Body of pancreas (tissue), 4 donors: ENCODE measurements at regions not wholly inside any gene's neighbourhood (a gene's known extent, or its start where the extent isn't known, plus 50 kb on each side); places are given as distances from the start of the nearest gene placed in this dataset.

Source experiments
- POLR2A ChIP-seq, 3 donors: fragments of 450-650 bp; IDR thresholded peaks; one replicate each; pipeline ENCODE4 v1.6.1; 2016; ENCODE audit warnings: antibody characterized with exemption in 3 of 3, mild to moderate bottlenecking in 2 of 3
- TF ChIP-seq, protein P1 (sequence below), 7 experiments: fragments of 450-650 bp in 4 of 7; fragments of 200-600 bp in 3 of 7; sonication (generic) in 3 of 7; IDR thresholded peaks; one replicate each; pipeline ENCODE4 v1.5.1; 2016 to 2019; ENCODE audit warnings: antibody characterized with exemption in 7 of 7

DNA sequence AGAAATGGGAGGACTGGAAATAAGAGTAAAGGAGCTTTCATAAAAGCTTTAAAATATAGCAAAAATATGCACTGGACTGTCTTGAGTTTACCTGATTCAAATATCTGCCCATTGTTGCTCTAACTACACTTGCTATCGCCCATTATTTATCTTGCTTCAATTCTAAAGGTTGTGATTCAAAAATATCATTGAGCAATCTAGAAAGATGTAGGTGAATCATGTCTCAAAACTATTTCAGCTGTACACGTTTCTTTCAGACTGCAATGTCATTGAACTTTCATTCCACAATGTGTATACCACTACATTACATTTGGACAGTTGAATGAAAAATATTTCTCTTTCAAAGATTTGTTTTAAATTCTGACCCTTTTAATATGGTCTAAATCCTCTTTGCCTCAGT, 545.6 kb downstream of the BMP2 start:
- TF ChIP-seq, protein P1, sequence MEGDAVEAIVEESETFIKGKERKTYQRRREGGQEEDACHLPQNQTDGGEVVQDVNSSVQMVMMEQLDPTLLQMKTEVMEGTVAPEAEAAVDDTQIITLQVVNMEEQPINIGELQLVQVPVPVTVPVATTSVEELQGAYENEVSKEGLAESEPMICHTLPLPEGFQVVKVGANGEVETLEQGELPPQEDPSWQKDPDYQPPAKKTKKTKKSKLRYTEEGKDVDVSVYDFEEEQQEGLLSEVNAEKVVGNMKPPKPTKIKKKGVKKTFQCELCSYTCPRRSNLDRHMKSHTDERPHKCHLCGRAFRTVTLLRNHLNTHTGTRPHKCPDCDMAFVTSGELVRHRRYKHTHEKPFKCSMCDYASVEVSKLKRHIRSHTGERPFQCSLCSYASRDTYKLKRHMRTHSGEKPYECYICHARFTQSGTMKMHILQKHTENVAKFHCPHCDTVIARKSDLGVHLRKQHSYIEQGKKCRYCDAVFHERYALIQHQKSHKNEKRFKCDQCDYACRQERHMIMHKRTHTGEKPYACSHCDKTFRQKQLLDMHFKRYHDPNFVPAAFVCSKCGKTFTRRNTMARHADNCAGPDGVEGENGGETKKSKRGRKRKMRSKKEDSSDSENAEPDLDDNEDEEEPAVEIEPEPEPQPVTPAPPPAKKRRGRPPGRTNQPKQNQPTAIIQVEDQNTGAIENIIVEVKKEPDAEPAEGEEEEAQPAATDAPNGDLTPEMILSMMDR (IDR thresholded peaks at IDR 0.05) = no peak
- no peak for TF ChIP-seq POLR2A (IDR thresholded peaks at IDR 0.05)
